Upper lobe of left lung (tissue), 4 donors: ENCODE measurements at regions not wholly inside any gene's neighbourhood (a gene's known extent, or its start where the extent isn't known, plus 50 kb on each side); places are given as distances from the start of the nearest gene placed in this dataset.

Source experiments
- CTCF ChIP-seq, 6 experiments: fragments of 450-650 bp in 4 of 6; fragments of 200-600 bp in 2 of 6; sonication (generic) in 2 of 6; IDR thresholded peaks; one replicate each; pipeline ENCODE4 v1.5.1; 2016 to 2019; ENCODE audit warnings: antibody characterized with exemption in 6 of 6
- EP300 ChIP-seq, 4 donors: sonication (generic); formaldehyde crosslinking; IDR thresholded peaks; one replicate each; pipeline ENCODE4 v1.5.1; 2017; ENCODE audit warnings: antibody characterized with exemption in 4 of 4, control low read depth in 2 of 4
- POLR2A ChIP-seq, 4 donors: fragments of 450-650 bp; IDR thresholded peaks; one replicate each; pipeline ENCODE4 v1.5.1; 2016 to 2017; ENCODE audit warnings: antibody characterized with exemption in 4 of 4, mild to moderate bottlenecking in 2 of 4
- POLR2AphosphoS5 ChIP-seq, 2 donors: sonication (generic); formaldehyde crosslinking; IDR thresholded peaks; one replicate each; pipeline ENCODE4 v1.5.1; 2017; ENCODE audit warnings: antibody characterized with exemption in 2 of 2

GRCh38 chr14:34330846-34331245 lies 131.2 kb downstream of the SPTSSA start:
- TF ChIP-seq CTCF (IDR thresholded peaks at IDR 0.05) (no peak), POLR2A (IDR thresholded peaks at IDR 0.05) (no peak), EP300 (IDR thresholded peaks at IDR 0.05) (peak in 1 of 4 donors; percentile 19), POLR2AphosphoS5 (IDR thresholded peaks at IDR 0.05) (peak in 1 of 2 donors; percentile 57)
